ENCODE measurements at regions not wholly inside any gene's neighbourhood (a gene's known extent, or its start where the extent isn't known, plus 50 kb on each side); places are given as distances from the start of the nearest gene placed in this dataset.
A peak's percentile ranks its signal among the peaks of the same experiment; 100 is the strongest.

- TF ChIP-seq CTCF (IDR thresholded peaks at IDR 0.05; ENCODE audit: borderline replicate concordance, control extremely low read depth, extremely low read depth, insufficient read depth, missing control alignments) = no peak
- DNase-seq (ENCODE audit: low spot score) = peak; percentile 0
- in situ Hi-C loops (cut with MboI; ENCODE audit: low sequenced_read_pairs, unreplicated experiment) = loop anchor here (10.0 to 25.0 kb wide), 2 partner anchors 181 to 584 kb away; no protein-coding TSS in a partner anchor
These were observed 58.5 kb downstream of the IGLL5 start for GRCh38 chr22:22946131-22946530.

- in situ Hi-C loops (cut with MboI; ENCODE audit: low sequenced_read_pairs, unreplicated experiment) = loop anchor here (10.0 to 25.0 kb wide), 2 partner anchors 184 to 587 kb away; no protein-coding TSS in a partner anchor
- peak; percentile 5 for DNase-seq (ENCODE audit: low spot score)
These were observed 61.3 kb downstream of the IGLL5 start for GRCh38 chr22:22948651-22949571.

GRCh38 chr22:22949953-22950352 lies 62.3 kb downstream of the IGLL5 start:
- peak; percentile 1 for DNase-seq (ENCODE audit: low spot score)
- in situ Hi-C loops (cut with MboI; ENCODE audit: low sequenced_read_pairs, unreplicated experiment) = loop anchor here (10.0 to 25.0 kb wide), 3 partner anchors 185 to 745 kb away; no protein-coding TSS in a partner anchor
- TF ChIP-seq CTCF (IDR thresholded peaks at IDR 0.05; ENCODE audit: borderline replicate concordance, control extremely low read depth, extremely low read depth, insufficient read depth, missing control alignments) = no peak

More at GRCh38 chr22:22948651-22949571, 61.3 kb downstream of the IGLL5 start:
- TF ChIP-seq CTCF (IDR thresholded peaks at IDR 0.05; ENCODE audit: borderline replicate concordance, control extremely low read depth, extremely low read depth, insufficient read depth, missing control alignments) = no peak

- in situ Hi-C loops (cut with MboI; ENCODE audit: low sequenced_read_pairs, unreplicated experiment) = loop anchor here (10.0 kb wide), 1 partner anchor 746 kb away; no protein-coding TSS in a partner anchor
These were observed 63.4 kb downstream of the IGLL5 start for GRCh38 chr22:22951035-22951434.

GRCh38 chr22:22952531-22953280 lies 65.1 kb downstream of the IGLL5 start:
- TF ChIP-seq CTCF (IDR thresholded peaks at IDR 0.05; ENCODE audit: borderline replicate concordance, control extremely low read depth, extremely low read depth, insufficient read depth, missing control alignments) = no peak
- in situ Hi-C loops (cut with MboI; ENCODE audit: low sequenced_read_pairs, unreplicated experiment) = loop anchor here (10.0 kb wide), 1 partner anchor 748 kb away; no protein-coding TSS in a partner anchor
- no peak for DNase-seq (ENCODE audit: low spot score)

More at GRCh38 chr22:22951035-22951434, 63.4 kb downstream of the IGLL5 start:
- no peak for DNase-seq (ENCODE audit: low spot score)
- TF ChIP-seq CTCF (IDR thresholded peaks at IDR 0.05; ENCODE audit: borderline replicate concordance, control extremely low read depth, extremely low read depth, insufficient read depth, missing control alignments) = no peak

GRCh38 chr22:22953791-22954190 lies 66.2 kb downstream of the IGLL5 start:
- TF ChIP-seq CTCF (IDR thresholded peaks at IDR 0.05; ENCODE audit: borderline replicate concordance, control extremely low read depth, extremely low read depth, insufficient read depth, missing control alignments) = no peak
- in situ Hi-C loops (cut with MboI; ENCODE audit: low sequenced_read_pairs, unreplicated experiment) = loop anchor here (10.0 kb wide), 1 partner anchor 749 kb away; no protein-coding TSS in a partner anchor
- no peak for DNase-seq (ENCODE audit: low spot score)

Measured in GM13976 (cell line).